Natural killer cell (primary cell): ENCODE measurements at regions not wholly inside any gene's neighbourhood (a gene's known extent, or its start where the extent isn't known, plus 50 kb on each side); places are given as distances from the start of the nearest gene placed in this dataset.

Experiments
- ATAC-seq, 3 donors: fragments of 150-1000 bp in 2 of 3; fragments of 200-7000 bp in 1 of 3; cut with Tn5 transposase; 1 replicate in 1 of 3; 2 replicates in 2 of 3; pipeline ENCODE4 v1.10.0; 2021; ENCODE audit warnings: mild to moderate bottlenecking in 2 of 3, moderate library complexity in 2 of 3
- DNase-seq, 2 donors: peaks; one replicate each; pipeline versions ENCODE4 v3.0.0 to v3.0.0-alpha.2; 2013 to 2021; ENCODE audit warnings: mixed read lengths in 1 of 2
- H3K27ac ChIP-seq: one replicate; pipeline ENCODE4 v1.5.1; 2013; ENCODE audit warnings: mild to moderate bottlenecking, low read length
- H3K27me3 ChIP-seq: one replicate; pipeline ENCODE4 v1.6.1; 2013; ENCODE audit warnings: low read length; ENCODE audit not compliant: control insufficient read depth, insufficient read depth
- H3K36me3 ChIP-seq: one replicate; pipeline ENCODE4 v1.6.1; 2013; ENCODE audit warnings: low read length; ENCODE audit not compliant: control insufficient read depth, insufficient read depth
- H3K4me1 ChIP-seq: one replicate; pipeline ENCODE4 v1.6.1; 2013; ENCODE audit warnings: low read length; ENCODE audit not compliant: control insufficient read depth, insufficient read depth
- H3K4me3 ChIP-seq: one replicate; pipeline ENCODE4 v1.5.1; 2013; ENCODE audit warnings: low read length
- H3K9me3 ChIP-seq: one replicate; pipeline ENCODE4 v1.6.1; 2013; ENCODE audit warnings: low read length; ENCODE audit not compliant: control insufficient read depth, insufficient read depth
- H3K27ac Mint-ChIP-seq, 2 donors: one replicate each; pipeline ENCODE4 v1.8.0; 2022; ENCODE audit warnings: mild to moderate bottlenecking in 2 of 2, mixed read lengths in 2 of 2, moderate library complexity in 1 of 2
- H3K27me3 Mint-ChIP-seq, 2 donors: one replicate each; pipeline ENCODE4 v1.8.0; 2022; ENCODE audit warnings: low read depth in 2 of 2, mixed read lengths in 2 of 2
- H3K36me3 Mint-ChIP-seq: one replicate; pipeline ENCODE4 v1.8.0; 2022; ENCODE audit warnings: mixed read lengths
- H3K4me1 Mint-ChIP-seq, 2 donors: one replicate each; pipeline ENCODE4 v1.8.0; 2022; ENCODE audit warnings: mixed read lengths in 2 of 2
- H3K4me3 Mint-ChIP-seq: one replicate; pipeline ENCODE4 v1.8.0; 2022; ENCODE audit warnings: mild to moderate bottlenecking, moderate library complexity, mixed read lengths
- H3K9me3 Mint-ChIP-seq, 2 donors: one replicate each; pipeline ENCODE4 v1.8.0; 2022; ENCODE audit warnings: mixed read lengths in 2 of 2
- CTCF ChIP-seq: fragments of 200-600 bp; IDR thresholded peaks from one replicate; pipeline ENCODE4 v1.8.0; 2022; ENCODE audit warnings: antibody characterized with exemption
- WGBS: methylation state at CpG from one replicate; pipeline ENCODE4 v1.1.7; 2013; ENCODE audit warnings: missing lambda C conversion rate; ENCODE audit not compliant: insufficient coverage; 5-methylcytosine and 5-hydroxymethylcytosine counted together
- intact Hi-C: fragments of 100-400 bp; cut with micrococcal nuclease; formaldehyde crosslinking; loops from one replicate; pipeline ENCODE4 v1.14.2; 2022

GRCh38 chr13:33616130-33616529, 201.8 kb upstream of the RFC3 start:
- Mint-ChIP-seq H3K27me3 (peaks cover 0 to 8% of the 10 kb centered on the region in 2 donors), H3K4me3 (no peak overlapping the region), H3K9me3 (peaks cover 0 to 5% of the 10 kb centered on the region in 2 donors), H3K27ac (no peak overlapping the region), H3K4me1 (no peaks in the 10 kb centered on the region), H3K36me3 (no peaks in the 10 kb centered on the region)
- no peaks in the 10 kb centered on the region for H3K4me1 ChIP-seq
- DNase-seq (no peak), ATAC-seq (no peak)
- H3K9me3 ChIP-seq: no peaks in the 10 kb centered on the region
- H3K4me3 ChIP-seq: no peak overlapping the region
- intact Hi-C loops: no loop called here
- no peaks in the 10 kb centered on the region for H3K36me3 ChIP-seq
- no peak overlapping the region for H3K27ac ChIP-seq
- no peak for TF ChIP-seq CTCF
- WGBS: no CpG with 5 or more reads among the region's 2 CpGs
- no peaks in the 10 kb centered on the region for H3K27me3 ChIP-seq

GRCh38 chr13:33617055-33617454, 200.9 kb upstream of the RFC3 start:
- 100% methylated on average over 1 of the region's 2 CpGs for WGBS
- no peak overlapping the region for H3K27ac Mint-ChIP-seq
- no peaks in the 10 kb centered on the region for H3K36me3 Mint-ChIP-seq
- Histone ChIP-seq H3K9me3 (no peaks in the 10 kb centered on the region), H3K36me3 (no peaks in the 10 kb centered on the region), H3K4me3 (no peak overlapping the region), H3K4me1 (no peaks in the 10 kb centered on the region), H3K27me3 (no peaks in the 10 kb centered on the region), H3K27ac (no peak overlapping the region)
- H3K4me1 Mint-ChIP-seq: no peaks in the 10 kb centered on the region
- peaks cover 0 to 8% of the 10 kb centered on the region in 2 donors for H3K27me3 Mint-ChIP-seq
- intact Hi-C loops: no loop called here
- H3K9me3 Mint-ChIP-seq: peaks cover 0 to 5% of the 10 kb centered on the region in 2 donors
- no peak for TF ChIP-seq CTCF
- DNase-seq (no peak), ATAC-seq (no peak)
- no peak overlapping the region for H3K4me3 Mint-ChIP-seq

GRCh38 chr13:33624253-33624652, 193.7 kb upstream of the RFC3 start:
- Histone ChIP-seq H3K4me1 (no peaks in the 10 kb centered on the region), H3K36me3 (no peaks in the 10 kb centered on the region), H3K4me3 (no peak overlapping the region), H3K27ac (no peak overlapping the region), H3K27me3 (no peaks in the 10 kb centered on the region), H3K9me3 (no peaks in the 10 kb centered on the region)
- 99% methylated on average over 3 of the region's 3 CpGs for WGBS
- intact Hi-C loops: no loop called here
- H3K9me3 Mint-ChIP-seq: no peaks in the 10 kb centered on the region
- ATAC-seq (no peak), DNase-seq (no peak)
- no peak overlapping the region for H3K27ac Mint-ChIP-seq
- H3K4me3 Mint-ChIP-seq: no peak overlapping the region
- TF ChIP-seq CTCF: no peak
- H3K36me3 Mint-ChIP-seq: no peaks in the 10 kb centered on the region
- H3K4me1 Mint-ChIP-seq: no peaks in the 10 kb centered on the region
- no peaks in the 10 kb centered on the region for H3K27me3 Mint-ChIP-seq

DNA sequence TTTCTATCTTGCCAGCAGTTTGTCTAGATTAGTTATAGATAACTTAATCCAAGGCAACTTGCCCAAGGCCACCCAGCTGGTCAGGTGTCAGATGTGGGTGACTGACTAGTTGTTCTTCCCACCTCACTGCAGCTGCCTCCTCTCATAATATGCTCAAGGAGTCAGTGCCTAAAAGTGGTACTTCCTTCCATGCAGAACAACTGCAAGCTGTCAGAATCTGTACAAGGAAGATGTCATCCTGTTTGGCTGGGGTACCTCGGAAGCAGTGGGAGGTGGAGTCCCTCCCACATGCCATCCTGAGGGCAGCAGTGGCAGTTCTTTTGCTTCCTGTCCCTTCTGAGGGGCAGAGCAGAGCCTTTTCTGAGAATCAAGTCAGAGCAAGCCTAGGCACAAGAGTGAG, 193.2 kb upstream of the RFC3 start:
- H3K4me1 ChIP-seq: no peaks in the 10 kb centered on the region
- no peaks in the 10 kb centered on the region for H3K36me3 ChIP-seq
- Mint-ChIP-seq H3K27me3 (no peaks in the 10 kb centered on the region), H3K36me3 (no peaks in the 10 kb centered on the region), H3K9me3 (no peaks in the 10 kb centered on the region), H3K4me1 (no peaks in the 10 kb centered on the region), H3K27ac (no peak overlapping the region), H3K4me3 (no peak overlapping the region)
- DNase-seq (no peak), ATAC-seq (no peak)
- intact Hi-C loops: no loop called here
- TF ChIP-seq CTCF: no peak
- no peak overlapping the region for H3K4me3 ChIP-seq
- H3K27me3 ChIP-seq: no peaks in the 10 kb centered on the region
- H3K27ac ChIP-seq: no peak overlapping the region
- no peaks in the 10 kb centered on the region for H3K9me3 ChIP-seq
- 38% methylated on average over 1 of the region's 1 CpG for whole genome bisulfite sequencing
